ENCODE measurements at regions not wholly inside any gene's neighbourhood (a gene's known extent, or its start where the extent isn't known, plus 50 kb on each side); places are given as distances from the start of the nearest gene placed in this dataset.

DNA sequence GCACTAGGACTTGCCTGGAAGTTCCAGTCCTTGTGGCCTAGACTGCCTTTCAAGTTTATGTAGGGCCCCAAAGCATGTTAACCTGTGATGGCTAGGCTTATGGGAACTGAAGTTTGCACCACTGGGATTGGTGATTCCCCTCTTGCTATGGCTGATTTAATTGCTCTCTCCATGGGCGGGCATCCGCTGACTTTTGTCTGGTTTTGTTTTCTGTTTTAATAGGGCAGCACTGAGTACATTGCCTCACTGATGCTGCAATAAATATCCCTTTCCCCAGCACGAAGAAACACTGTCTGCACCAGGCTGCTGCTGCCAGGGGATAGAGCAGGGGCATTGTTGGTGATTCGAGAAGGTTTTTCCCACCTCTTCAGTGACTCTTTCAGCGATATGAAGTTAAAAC lies 73.3 kb upstream of the PDE4B start:
- TF ChIP-seq, protein P1, sequence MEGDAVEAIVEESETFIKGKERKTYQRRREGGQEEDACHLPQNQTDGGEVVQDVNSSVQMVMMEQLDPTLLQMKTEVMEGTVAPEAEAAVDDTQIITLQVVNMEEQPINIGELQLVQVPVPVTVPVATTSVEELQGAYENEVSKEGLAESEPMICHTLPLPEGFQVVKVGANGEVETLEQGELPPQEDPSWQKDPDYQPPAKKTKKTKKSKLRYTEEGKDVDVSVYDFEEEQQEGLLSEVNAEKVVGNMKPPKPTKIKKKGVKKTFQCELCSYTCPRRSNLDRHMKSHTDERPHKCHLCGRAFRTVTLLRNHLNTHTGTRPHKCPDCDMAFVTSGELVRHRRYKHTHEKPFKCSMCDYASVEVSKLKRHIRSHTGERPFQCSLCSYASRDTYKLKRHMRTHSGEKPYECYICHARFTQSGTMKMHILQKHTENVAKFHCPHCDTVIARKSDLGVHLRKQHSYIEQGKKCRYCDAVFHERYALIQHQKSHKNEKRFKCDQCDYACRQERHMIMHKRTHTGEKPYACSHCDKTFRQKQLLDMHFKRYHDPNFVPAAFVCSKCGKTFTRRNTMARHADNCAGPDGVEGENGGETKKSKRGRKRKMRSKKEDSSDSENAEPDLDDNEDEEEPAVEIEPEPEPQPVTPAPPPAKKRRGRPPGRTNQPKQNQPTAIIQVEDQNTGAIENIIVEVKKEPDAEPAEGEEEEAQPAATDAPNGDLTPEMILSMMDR (IDR thresholded peaks at IDR 0.05; ENCODE audit: unreplicated experiment in 3 of 3) = no peak
- Mint-ChIP-seq H3K36me3 (ENCODE audit: low read depth) (no peaks in the 10 kb centered on the region), H3K4me1 (no peaks in the 10 kb centered on the region), H3K27ac (no peak overlapping the region), H3K4me3 (no peak overlapping the region), H3K27me3 (ENCODE audit: low read depth) (peaks cover 12% of the 10 kb centered on the region), H3K9me3 (no peaks in the 10 kb centered on the region)

DNA sequence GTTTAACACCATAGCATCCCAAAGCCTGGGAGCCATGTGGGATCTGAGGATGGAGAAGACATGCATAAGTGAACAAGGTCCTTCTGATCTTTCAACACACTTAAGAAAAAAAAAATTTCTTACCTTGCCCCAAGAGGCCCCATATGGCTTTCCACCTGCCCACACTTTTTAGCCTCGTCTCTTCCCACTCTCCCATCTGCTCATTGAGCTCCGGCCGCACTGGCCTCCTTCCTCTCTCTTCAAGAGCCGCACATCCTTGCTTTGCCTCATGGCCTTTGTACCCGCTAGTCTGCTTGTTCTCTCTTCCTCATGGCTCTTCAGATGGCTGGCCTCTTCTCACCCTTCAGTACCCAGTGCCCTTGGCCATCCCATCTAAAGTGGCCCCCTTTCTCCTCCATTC lies 70.2 kb upstream of the PDE4B start:
- TF ChIP-seq, protein P1 (IDR thresholded peaks at IDR 0.05; ENCODE audit: unreplicated experiment in 3 of 3) = no peak
- Mint-ChIP-seq H3K27me3 (ENCODE audit: low read depth) (peaks cover 6% of the 10 kb centered on the region), H3K36me3 (ENCODE audit: low read depth) (no peaks in the 10 kb centered on the region), H3K27ac (no peak overlapping the region), H3K9me3 (no peaks in the 10 kb centered on the region), H3K4me3 (no peak overlapping the region), H3K4me1 (no peaks in the 10 kb centered on the region)

DNA sequence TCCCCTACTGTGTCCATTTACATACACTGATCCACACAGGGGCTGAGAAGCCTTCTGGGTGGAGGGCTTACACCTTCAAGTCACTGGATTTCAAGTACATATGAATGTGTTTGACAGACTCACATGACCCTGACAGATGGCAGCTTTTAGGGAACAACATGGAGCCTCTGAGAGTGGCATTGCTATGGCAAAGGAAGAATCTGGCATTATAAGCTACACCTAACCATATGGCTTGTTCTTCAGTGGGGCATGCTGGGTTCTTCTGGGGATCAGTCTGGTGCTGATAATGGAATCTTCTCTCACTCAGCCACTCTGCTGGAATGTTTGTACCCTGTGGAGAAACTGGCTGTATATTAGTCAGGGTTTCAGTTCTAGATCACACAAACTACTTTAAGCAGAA lies 68.5 kb upstream of the PDE4B start:
- H3K36me3 Mint-ChIP-seq (ENCODE audit: low read depth) = no peaks in the 10 kb centered on the region
- no peaks in the 10 kb centered on the region for H3K9me3 Mint-ChIP-seq
- TF ChIP-seq, protein P1 (IDR thresholded peaks at IDR 0.05; ENCODE audit: unreplicated experiment in 3 of 3) = no peak
- no peak overlapping the region for H3K27ac Mint-ChIP-seq
- H3K4me3 Mint-ChIP-seq = no peak overlapping the region
- H3K27me3 Mint-ChIP-seq (ENCODE audit: low read depth) = peaks cover 9% of the 10 kb centered on the region
- no peaks in the 10 kb centered on the region for H3K4me1 Mint-ChIP-seq

DNA sequence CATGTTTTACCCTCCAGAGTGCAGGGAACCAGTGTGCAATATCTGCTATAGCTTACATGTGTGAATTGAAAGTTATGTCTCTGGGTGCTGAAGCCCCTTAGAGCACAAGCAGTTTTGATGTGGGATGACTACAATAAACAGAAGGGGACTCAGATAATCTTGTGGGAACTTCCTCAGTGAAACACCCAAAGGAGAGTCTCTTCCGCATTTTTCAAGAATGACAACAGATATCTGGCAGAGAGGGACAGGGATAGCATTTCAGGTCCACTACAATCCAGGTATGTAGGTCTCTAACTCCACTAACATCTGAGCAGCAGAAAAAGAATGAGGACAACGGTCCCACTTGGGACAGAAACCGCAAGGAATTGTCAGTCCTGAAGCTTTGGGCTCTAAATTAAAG lies 67.6 kb upstream of the PDE4B start:
- Mint-ChIP-seq H3K36me3 (ENCODE audit: low read depth) (no peaks in the 10 kb centered on the region), H3K4me1 (no peaks in the 10 kb centered on the region), H3K4me3 (no peak overlapping the region), H3K9me3 (no peaks in the 10 kb centered on the region), H3K27ac (no peak overlapping the region), H3K27me3 (ENCODE audit: low read depth) (peaks cover 9% of the 10 kb centered on the region)
- TF ChIP-seq, protein P1 (IDR thresholded peaks at IDR 0.05; ENCODE audit: unreplicated experiment in 3 of 3) = no peak

DNA sequence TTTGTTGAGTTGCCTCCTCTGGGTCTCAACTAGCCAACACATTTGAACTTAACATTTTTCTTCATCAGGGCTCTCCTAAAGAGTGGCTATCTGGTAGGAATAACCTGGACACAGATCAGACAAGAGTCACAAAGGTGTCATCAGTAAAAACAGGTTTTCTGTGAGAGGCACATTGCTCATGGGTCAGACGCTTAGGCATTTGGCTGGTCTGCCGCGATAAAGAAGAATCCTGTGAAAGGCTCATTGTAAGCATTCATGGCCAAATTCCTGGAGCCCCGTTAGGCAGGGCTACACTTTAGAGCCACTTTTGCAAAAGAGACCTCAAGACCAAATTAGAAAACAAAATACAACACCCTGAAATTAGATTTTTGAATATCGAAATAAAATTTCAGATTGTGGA lies 64.2 kb upstream of the PDE4B start:
- H3K27ac Mint-ChIP-seq = no peak overlapping the region
- TF ChIP-seq, protein P1 (IDR thresholded peaks at IDR 0.05; ENCODE audit: unreplicated experiment in 3 of 3) = no peak
- H3K9me3 Mint-ChIP-seq = no peaks in the 10 kb centered on the region

DNA sequence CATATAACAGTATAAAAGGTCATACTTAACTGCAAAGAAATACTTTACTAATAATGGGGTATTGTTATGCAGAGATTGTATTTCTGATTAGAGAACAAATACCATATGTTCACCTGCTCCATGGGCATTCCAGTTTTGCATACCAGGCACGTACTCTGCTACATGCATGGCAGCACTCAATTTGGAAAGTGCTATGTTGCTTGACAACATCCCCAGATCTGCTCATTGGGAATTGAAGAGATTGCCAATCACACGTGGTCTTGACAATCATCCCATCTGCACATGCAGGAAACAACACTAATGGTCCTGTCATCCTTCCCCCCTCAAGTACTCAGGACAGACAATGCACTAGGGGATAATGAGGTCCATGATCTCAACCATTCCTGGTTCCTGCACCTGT lies 63.4 kb upstream of the PDE4B start:
- H3K27me3 Mint-ChIP-seq (ENCODE audit: low read depth) = peaks cover 3% of the 10 kb centered on the region
- no peaks in the 10 kb centered on the region for H3K36me3 Mint-ChIP-seq (ENCODE audit: low read depth)
- H3K4me3 Mint-ChIP-seq = no peak overlapping the region
- TF ChIP-seq, protein P1 (IDR thresholded peaks at IDR 0.05; ENCODE audit: unreplicated experiment in 3 of 3) = no peak
- no peaks in the 10 kb centered on the region for H3K9me3 Mint-ChIP-seq
- no peaks in the 10 kb centered on the region for H3K4me1 Mint-ChIP-seq
- no peak overlapping the region for H3K27ac Mint-ChIP-seq

More for the DNA sequence above, 64.2 kb upstream of the PDE4B start:
- H3K27me3 Mint-ChIP-seq (ENCODE audit: low read depth) = peaks cover 3% of the 10 kb centered on the region
- H3K36me3 Mint-ChIP-seq (ENCODE audit: low read depth) = no peaks in the 10 kb centered on the region
- no peak overlapping the region for H3K4me3 Mint-ChIP-seq
- H3K4me1 Mint-ChIP-seq = no peaks in the 10 kb centered on the region
